ENCODE measurements at regions not wholly inside any gene's neighbourhood (a gene's known extent, or its start where the extent isn't known, plus 50 kb on each side); places are given as distances from the start of the nearest gene placed in this dataset.

DNA sequence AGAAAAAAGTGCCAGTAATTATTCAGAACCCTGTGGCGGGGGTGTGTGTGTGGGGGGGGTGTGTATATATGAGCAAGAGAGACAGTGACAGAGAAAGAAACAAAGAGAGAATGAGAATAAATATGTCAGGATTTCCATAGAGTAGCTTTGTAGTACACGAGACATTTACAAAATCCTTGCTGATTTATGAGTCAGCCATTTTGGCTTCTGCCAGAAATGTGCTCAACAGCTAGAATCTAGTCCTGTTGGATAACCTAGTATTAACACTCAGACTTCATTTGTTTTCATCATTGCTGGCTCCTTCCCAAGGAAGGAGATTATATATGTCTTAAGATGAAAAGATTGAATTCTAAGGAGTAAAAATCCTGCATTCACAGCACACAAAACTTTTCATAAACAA is 140.5 kb upstream of the HNRNPA3 start:
- TF ChIP-seq SNAI2 (CRISPR knock-in tag; IDR thresholded peaks at IDR 0.05) = no peak
- TF ChIP-seq, protein P1, sequence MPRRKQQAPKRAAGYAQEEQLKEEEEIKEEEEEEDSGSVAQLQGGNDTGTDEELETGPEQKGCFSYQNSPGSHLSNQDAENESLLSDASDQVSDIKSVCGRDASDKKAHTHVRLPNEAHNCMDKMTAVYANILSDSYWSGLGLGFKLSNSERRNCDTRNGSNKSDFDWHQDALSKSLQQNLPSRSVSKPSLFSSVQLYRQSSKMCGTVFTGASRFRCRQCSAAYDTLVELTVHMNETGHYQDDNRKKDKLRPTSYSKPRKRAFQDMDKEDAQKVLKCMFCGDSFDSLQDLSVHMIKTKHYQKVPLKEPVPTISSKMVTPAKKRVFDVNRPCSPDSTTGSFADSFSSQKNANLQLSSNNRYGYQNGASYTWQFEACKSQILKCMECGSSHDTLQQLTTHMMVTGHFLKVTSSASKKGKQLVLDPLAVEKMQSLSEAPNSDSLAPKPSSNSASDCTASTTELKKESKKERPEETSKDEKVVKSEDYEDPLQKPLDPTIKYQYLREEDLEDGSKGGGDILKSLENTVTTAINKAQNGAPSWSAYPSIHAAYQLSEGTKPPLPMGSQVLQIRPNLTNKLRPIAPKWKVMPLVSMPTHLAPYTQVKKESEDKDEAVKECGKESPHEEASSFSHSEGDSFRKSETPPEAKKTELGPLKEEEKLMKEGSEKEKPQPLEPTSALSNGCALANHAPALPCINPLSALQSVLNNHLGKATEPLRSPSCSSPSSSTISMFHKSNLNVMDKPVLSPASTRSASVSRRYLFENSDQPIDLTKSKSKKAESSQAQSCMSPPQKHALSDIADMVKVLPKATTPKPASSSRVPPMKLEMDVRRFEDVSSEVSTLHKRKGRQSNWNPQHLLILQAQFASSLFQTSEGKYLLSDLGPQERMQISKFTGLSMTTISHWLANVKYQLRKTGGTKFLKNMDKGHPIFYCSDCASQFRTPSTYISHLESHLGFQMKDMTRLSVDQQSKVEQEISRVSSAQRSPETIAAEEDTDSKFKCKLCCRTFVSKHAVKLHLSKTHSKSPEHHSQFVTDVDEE (CRISPR knock-in tag; IDR thresholded peaks at IDR 0.05) = no peak
